B cell (primary cell): ENCODE measurements at regions not wholly inside any gene's neighbourhood (a gene's known extent, or its start where the extent isn't known, plus 50 kb on each side); places are given as distances from the start of the nearest gene placed in this dataset.

ENCODE experiments used
- ATAC-seq: fragments of 200-7000 bp; cut with Tn5 transposase; one replicate; pipeline ENCODE4 v1.10.0; 2021; ENCODE audit warnings: low read depth, mild to moderate bottlenecking, moderate number of reproducible peaks, moderate library complexity
- CTCF ChIA-PET: fragments of 350-600 bp; sonication (Branson Sonifier 250); formaldehyde crosslinking; loops from one replicate; lab custom pipeline; 2021; ENCODE audit warnings: antibody characterized with exemption, inconsistent platforms; lab: Charles Lee
- POLR2A ChIA-PET: fragments of 350-600 bp; sonication (Branson Sonifier 250); formaldehyde crosslinking; loops from one replicate; lab custom pipeline; 2021; ENCODE audit warnings: antibody characterized with exemption; lab: Charles Lee
- DNase-seq: peaks from one replicate; pipeline ENCODE4 v3.0.0; 2013
- H2AFZ ChIP-seq: 2 replicates; pipeline ENCODE4 v1.6.1; 2012; ENCODE audit warnings: mild to moderate bottlenecking, low read depth, low read length; ENCODE audit not compliant: insufficient read depth, poor library complexity, severe bottlenecking
- H3K27ac ChIP-seq, 2 donors: 1 replicate in 1 of 2; 2 replicates in 1 of 2; pipeline ENCODE4 v1.5.1; 2012 to 2013; ENCODE audit warnings: low read length in 2 of 2, mild to moderate bottlenecking in 2 of 2, moderate library complexity in 1 of 2
- H3K27me3 ChIP-seq, 4 experiments: fragments of 200-600 bp in 1 of 4; sonication (generic) in 1 of 4; replicated peaks in 1 of 4; 1 replicate in 2 of 4; 2 replicates in 2 of 4; pipeline versions ENCODE4 v1.6.1 to v1.7.0; 2013 to 2016; ENCODE audit warnings: low read length in 3 of 4, mild to moderate bottlenecking in 2 of 4, mixed read lengths in 1 of 4, moderate library complexity in 1 of 4; ENCODE audit not compliant: insufficient read depth in 4 of 4, control insufficient read depth in 3 of 4; ENCODE audit errors: control extremely low read depth in 1 of 4
- H3K36me3 ChIP-seq, 2 experiments: replicated peaks in 1 of 2; 1 replicate in 1 of 2; 2 replicates in 1 of 2; pipeline versions ENCODE4 v1.6.1 to v1.7.1; 2013; ENCODE audit warnings: low read length in 1 of 2; ENCODE audit not compliant: insufficient read depth in 2 of 2, control insufficient read depth in 1 of 2; ENCODE audit errors: control extremely low read depth in 1 of 2, extremely low read depth in 1 of 2
- H3K4me1 ChIP-seq, 2 donors: fragments of 200-600 bp in 1 of 2; sonication (generic) in 1 of 2; 1 replicate in 1 of 2; 2 replicates in 1 of 2; pipeline versions ENCODE4 v1.5.1 to v1.6.1; 2013 to 2017; ENCODE audit warnings: low read length in 2 of 2; ENCODE audit not compliant: control insufficient read depth in 2 of 2, insufficient read depth in 2 of 2
- H3K4me2 ChIP-seq: replicated peaks from 2 replicates; pipeline ENCODE3; 2012; ENCODE audit warnings: mild to moderate bottlenecking, low read depth, low read length; ENCODE audit not compliant: poor library complexity, severe bottlenecking
- H3K4me3 ChIP-seq, 5 experiments: fragments of 200-600 bp in 1 of 5; sonication (generic) in 1 of 5; 1 replicate in 3 of 5; 2 replicates in 2 of 5; pipeline versions ENCODE4 v1.5.1 to v1.7.0; 2011 to 2016; ENCODE audit warnings: low read length in 4 of 5, mild to moderate bottlenecking in 4 of 5, low read depth in 2 of 5, control low read depth in 1 of 5, moderate library complexity in 1 of 5; ENCODE audit not compliant: insufficient read depth in 1 of 5; ENCODE audit errors: control extremely low read depth in 1 of 5, extremely low read depth in 1 of 5
- H3K79me2 ChIP-seq: fragments of 200-600 bp; sonication (generic); one replicate; pipeline ENCODE4 v1.6.0; 2016; ENCODE audit warnings: low read length; ENCODE audit not compliant: control insufficient read depth, insufficient read depth
- H3K9ac ChIP-seq: fragments of 200-600 bp; sonication (generic); 2 replicates; pipeline ENCODE4 v1.6.1; 2017; ENCODE audit warnings: mild to moderate bottlenecking, low read length, moderate library complexity
- H3K9me3 ChIP-seq, 3 donors: one replicate each; pipeline versions ENCODE4 v1.6.1 to v1.7.1; 2013; ENCODE audit warnings: low read length in 2 of 3; ENCODE audit not compliant: control insufficient read depth in 2 of 3, insufficient read depth in 1 of 3; ENCODE audit errors: control extremely low read depth in 1 of 3
- H4K20me1 ChIP-seq: 2 replicates; pipeline ENCODE4 v1.6.0; 2012; ENCODE audit warnings: mild to moderate bottlenecking, low read length; ENCODE audit not compliant: insufficient read depth, control insufficient read depth, poor library complexity, severe bottlenecking
- H3K27ac Mint-ChIP-seq: one replicate; pipeline ENCODE4 v1.8.0; 2021; ENCODE audit warnings: mixed read lengths
- H3K27me3 Mint-ChIP-seq: one replicate; pipeline ENCODE4 v1.8.0; 2021; ENCODE audit warnings: mixed read lengths
- H3K4me1 Mint-ChIP-seq: one replicate; pipeline ENCODE4 v1.8.0; 2021; ENCODE audit warnings: mixed read lengths
- H3K4me3 Mint-ChIP-seq: one replicate; pipeline ENCODE4 v1.8.0; 2021; ENCODE audit warnings: mixed read lengths
- H3K9me3 Mint-ChIP-seq: one replicate; pipeline ENCODE4 v1.8.0; 2022; ENCODE audit warnings: mixed read lengths; ENCODE audit not compliant: insufficient read depth
- EZH2 ChIP-seq: IDR thresholded peaks from 2 replicates; pipeline ENCODE4 v1.6.1; 2012; ENCODE audit warnings: borderline replicate concordance, low read depth, mild to moderate bottlenecking, moderate library complexity, low read length; ENCODE audit not compliant: insufficient read depth, poor library complexity, severe bottlenecking
- WGBS: methylation state at CpG from one replicate; pipeline ENCODE4 v1.1.5; 2013; ENCODE audit warnings: missing lambda C conversion rate; ENCODE audit not compliant: insufficient coverage; 5-methylcytosine and 5-hydroxymethylcytosine counted together
- intact Hi-C: fragments of 100-400 bp; cut with micrococcal nuclease; formaldehyde crosslinking; loops from one replicate; pipeline ENCODE4 v1.10.0; 2022
- TF ChIP-seq, protein P1 (sequence below): fragments of 200-600 bp; IDR thresholded peaks from one replicate; pipeline ENCODE4 v1.8.0; 2022; ENCODE audit warnings: antibody characterized with exemption, mild to moderate bottlenecking

DNA sequence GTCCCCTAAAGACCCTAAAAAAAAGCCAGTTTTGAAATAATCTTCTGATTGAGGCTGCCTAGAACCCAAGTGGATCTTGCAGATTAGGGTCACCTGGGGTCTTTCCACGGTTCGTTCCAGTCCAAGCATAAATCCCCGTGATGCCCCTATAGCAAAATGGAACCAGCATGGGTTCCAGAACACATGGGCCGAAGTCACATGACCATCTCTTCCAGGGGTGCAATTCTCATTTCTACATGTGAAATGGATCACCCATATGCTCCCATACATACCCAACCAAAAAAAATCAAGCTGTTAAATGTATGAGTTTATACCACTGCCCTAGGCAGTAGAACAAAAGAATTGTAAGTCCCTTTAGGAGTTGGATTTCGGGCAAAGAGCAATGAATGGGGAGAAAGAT is 245.4 kb downstream of the SKIDA1 start:
- no peak for DNase-seq
- CTCF ChIA-PET, result no interaction called here
- H3K9me3 ChIP-seq, result no peaks in the 10 kb centered on the region

GRCh38 chr10:21279217-21279575 is 246.3 kb downstream of the SKIDA1 start:
- H3K4me1 Mint-ChIP-seq, result no peaks in the 10 kb centered on the region

More for the DNA sequence above, 245.4 kb downstream of the SKIDA1 start:
- Mint-ChIP-seq H3K27me3 (peaks cover 6% of the 10 kb centered on the region), H3K4me1 (no peaks in the 10 kb centered on the region), H3K9me3 (no peaks in the 10 kb centered on the region), H3K27ac (no peak overlapping the region), H3K4me3 (no peak overlapping the region)
- Histone ChIP-seq H3K9ac (no peak overlapping the region), H3K4me2 (no peak overlapping the region), H2AFZ (no peak overlapping the region), H3K36me3 (no peaks in the 10 kb centered on the region), H4K20me1 (no peaks in the 10 kb centered on the region), H3K27ac (no peak overlapping the region), H3K4me3 (no peak overlapping the region), H3K27me3 (no peaks in the 10 kb centered on the region), H3K4me1 (no peaks in the 10 kb centered on the region), H3K79me2 (no peaks in the 10 kb centered on the region)
- intact Hi-C loops, result no loop called here
- WGBS, result 97% methylated on average over 5 of the region's 5 CpGs
- POLR2A ChIA-PET, result no interaction called here
- TF ChIP-seq, protein P1, sequence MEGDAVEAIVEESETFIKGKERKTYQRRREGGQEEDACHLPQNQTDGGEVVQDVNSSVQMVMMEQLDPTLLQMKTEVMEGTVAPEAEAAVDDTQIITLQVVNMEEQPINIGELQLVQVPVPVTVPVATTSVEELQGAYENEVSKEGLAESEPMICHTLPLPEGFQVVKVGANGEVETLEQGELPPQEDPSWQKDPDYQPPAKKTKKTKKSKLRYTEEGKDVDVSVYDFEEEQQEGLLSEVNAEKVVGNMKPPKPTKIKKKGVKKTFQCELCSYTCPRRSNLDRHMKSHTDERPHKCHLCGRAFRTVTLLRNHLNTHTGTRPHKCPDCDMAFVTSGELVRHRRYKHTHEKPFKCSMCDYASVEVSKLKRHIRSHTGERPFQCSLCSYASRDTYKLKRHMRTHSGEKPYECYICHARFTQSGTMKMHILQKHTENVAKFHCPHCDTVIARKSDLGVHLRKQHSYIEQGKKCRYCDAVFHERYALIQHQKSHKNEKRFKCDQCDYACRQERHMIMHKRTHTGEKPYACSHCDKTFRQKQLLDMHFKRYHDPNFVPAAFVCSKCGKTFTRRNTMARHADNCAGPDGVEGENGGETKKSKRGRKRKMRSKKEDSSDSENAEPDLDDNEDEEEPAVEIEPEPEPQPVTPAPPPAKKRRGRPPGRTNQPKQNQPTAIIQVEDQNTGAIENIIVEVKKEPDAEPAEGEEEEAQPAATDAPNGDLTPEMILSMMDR, result no peak
- TF ChIP-seq EZH2, result no peak
- ATAC-seq, result no peak

More at GRCh38 chr10:21279217-21279575, 246.3 kb downstream of the SKIDA1 start:
- Mint-ChIP-seq H3K27me3 (peaks cover 6% of the 10 kb centered on the region), H3K4me3 (no peak overlapping the region), H3K9me3 (no peaks in the 10 kb centered on the region), H3K27ac (no peak overlapping the region)
- no peak overlapping the region for H3K9ac ChIP-seq
- no peak overlapping the region for H2AFZ ChIP-seq
- no peaks in the 10 kb centered on the region for H3K9me3 ChIP-seq
- H3K4me1 ChIP-seq, result no peaks in the 10 kb centered on the region
- WGBS, result 97% methylated on average over 3 of the region's 3 CpGs
- H3K27ac ChIP-seq, result no peak overlapping the region
- H3K4me2 ChIP-seq, result no peak overlapping the region
- CTCF ChIA-PET, result no interaction called here
- no peak for TF ChIP-seq EZH2
- TF ChIP-seq, protein P1, result no peak
- H3K36me3 ChIP-seq, result no peaks in the 10 kb centered on the region
- no peaks in the 10 kb centered on the region for H3K79me2 ChIP-seq
- DNase-seq (no peak), ATAC-seq (no peak)
- intact Hi-C loops, result no loop called here
- no peaks in the 10 kb centered on the region for H3K27me3 ChIP-seq
- H3K4me3 ChIP-seq, result no peak overlapping the region
- POLR2A ChIA-PET, result no interaction called here
- H4K20me1 ChIP-seq, result no peaks in the 10 kb centered on the region
